KMS-11 (cell line): ENCODE measurements at regions not wholly inside any gene's neighbourhood (a gene's known extent, or its start where the extent isn't known, plus 50 kb on each side); places are given as distances from the start of the nearest gene placed in this dataset.

Source experiments
- H2AFZ ChIP-seq: fragments of 200-600 bp; sonication (generic); 2 replicates; pipeline ENCODE4 v1.6.1; 2016; ENCODE audit warnings: antibody characterized with exemption, mixed run types, low read depth
- H3K27ac ChIP-seq: fragments of 200-600 bp; sonication (generic); 2 replicates; pipeline ENCODE4 v1.6.1; 2016; ENCODE audit warnings: mild to moderate bottlenecking, mixed run types
- H3K27me3 ChIP-seq: fragments of 200-600 bp; sonication (generic); 2 replicates; pipeline ENCODE4 v1.6.1; 2017; ENCODE audit warnings: mild to moderate bottlenecking, low read depth, mixed run types, moderate library complexity; ENCODE audit not compliant: insufficient read depth
- H3K36me3 ChIP-seq: fragments of 200-600 bp; sonication (generic); 2 replicates; pipeline ENCODE4 v1.6.1; 2017; ENCODE audit warnings: mild to moderate bottlenecking, mixed run types; ENCODE audit not compliant: insufficient read depth
- H3K4me1 ChIP-seq: fragments of 200-600 bp; sonication (generic); 2 replicates; pipeline ENCODE4 v1.6.1; 2016; ENCODE audit warnings: mild to moderate bottlenecking, low read depth, mixed run types; ENCODE audit not compliant: poor library complexity, severe bottlenecking
- H3K4me2 ChIP-seq: fragments of 200-600 bp; sonication (generic); 2 replicates; pipeline ENCODE4 v1.7.0; 2016; ENCODE audit warnings: mild to moderate bottlenecking, mixed run types
- H3K4me3 ChIP-seq: fragments of 200-600 bp; sonication (generic); IDR thresholded peaks from 2 replicates; pipeline ENCODE4 v1.6.1; 2017; ENCODE audit warnings: low read depth, low read length, mixed read lengths; ENCODE audit not compliant: insufficient read depth
- H3K79me2 ChIP-seq: fragments of 200-600 bp; sonication (generic); 2 replicates; pipeline ENCODE4 v1.6.1; 2016; ENCODE audit warnings: low read depth, mixed run types; ENCODE audit not compliant: insufficient read depth
- H3K9ac ChIP-seq: fragments of 200-600 bp; sonication (generic); 2 replicates; pipeline ENCODE4 v1.6.1; 2016; ENCODE audit warnings: mild to moderate bottlenecking, mixed run types
- H4K20me1 ChIP-seq: fragments of 200-600 bp; sonication (generic); 2 replicates; pipeline ENCODE4 v1.6.1; 2016; ENCODE audit warnings: mild to moderate bottlenecking, mixed run types; ENCODE audit not compliant: insufficient read depth
- CTCF ChIP-seq: fragments of 200-600 bp; sonication (generic); conservative IDR thresholded peaks from 2 replicates; pipeline ENCODE4 v1.6.1; 2017; ENCODE audit warnings: low read depth, mild to moderate bottlenecking, antibody characterized with exemption, low read length, moderate library complexity, mixed read lengths

GRCh38 chr4:97367878-97368277, 775.4 kb downstream of the STPG2 start:
- Histone ChIP-seq H3K4me2 (no peak overlapping the region), H2AFZ (no peak overlapping the region), H4K20me1 (no peaks in the 10 kb centered on the region), H3K4me1 (no peaks in the 10 kb centered on the region), H3K36me3 (no peaks in the 10 kb centered on the region), H3K79me2 (no peaks in the 10 kb centered on the region), H3K27me3 (no peaks in the 10 kb centered on the region), H3K4me3 (no peak overlapping the region), H3K27ac (no peak overlapping the region), H3K9ac (no peak overlapping the region)
- TF ChIP-seq CTCF, result no peak

DNA sequence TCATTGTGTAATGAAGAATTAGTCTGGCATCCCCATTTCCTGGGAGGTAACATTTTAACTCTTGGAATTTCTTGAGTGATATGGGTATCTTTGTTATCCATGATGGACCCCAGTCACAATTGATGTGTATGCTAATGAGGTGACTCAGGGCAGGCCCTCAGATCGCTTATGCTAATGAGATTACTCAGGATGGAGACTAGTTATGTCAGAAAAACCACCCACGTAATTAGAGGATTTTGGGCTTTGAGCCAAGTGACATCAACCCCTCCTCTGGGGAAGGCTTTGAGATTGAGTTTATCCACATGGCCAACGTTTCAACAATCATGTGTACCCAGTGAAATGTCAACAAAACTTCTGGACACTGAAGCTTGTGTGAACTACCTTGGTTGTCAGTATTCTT, 772.7 kb downstream of the STPG2 start:
- Histone ChIP-seq H3K27ac (no peak overlapping the region), H3K4me3 (no peak overlapping the region), H2AFZ (no peak overlapping the region), H3K4me2 (no peak overlapping the region), H3K4me1 (no peaks in the 10 kb centered on the region), H3K27me3 (no peaks in the 10 kb centered on the region), H4K20me1 (no peaks in the 10 kb centered on the region), H3K79me2 (no peaks in the 10 kb centered on the region), H3K9ac (no peak overlapping the region), H3K36me3 (no peaks in the 10 kb centered on the region)
- TF ChIP-seq CTCF, result no peak

DNA sequence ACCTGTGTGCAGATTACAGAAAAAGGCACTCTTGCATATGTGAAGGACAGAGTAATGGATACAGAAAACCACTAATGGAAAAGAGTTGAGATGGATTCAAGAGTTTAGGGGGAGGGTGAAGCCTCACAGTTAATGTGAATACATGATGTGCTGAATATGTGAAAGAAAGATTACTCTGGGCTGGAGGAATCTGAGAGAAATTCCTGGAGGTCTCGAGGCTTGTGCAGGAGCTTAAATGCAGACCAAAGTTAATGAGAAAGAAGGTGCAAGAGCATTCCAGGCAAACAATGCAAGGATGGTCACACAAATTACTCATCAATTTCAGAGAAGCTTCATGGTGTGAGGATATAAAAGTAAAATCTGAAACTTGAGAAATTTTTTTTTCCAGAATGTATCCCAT, 768.8 kb downstream of the STPG2 start:
- Histone ChIP-seq H3K4me3 (no peak overlapping the region), H4K20me1 (no peaks in the 10 kb centered on the region), H3K36me3 (no peaks in the 10 kb centered on the region), H3K27ac (no peak overlapping the region), H3K4me1 (no peaks in the 10 kb centered on the region), H3K9ac (no peak overlapping the region), H3K27me3 (no peaks in the 10 kb centered on the region), H2AFZ (no peak overlapping the region), H3K4me2 (no peak overlapping the region), H3K79me2 (no peaks in the 10 kb centered on the region)
- no peak for TF ChIP-seq CTCF

DNA sequence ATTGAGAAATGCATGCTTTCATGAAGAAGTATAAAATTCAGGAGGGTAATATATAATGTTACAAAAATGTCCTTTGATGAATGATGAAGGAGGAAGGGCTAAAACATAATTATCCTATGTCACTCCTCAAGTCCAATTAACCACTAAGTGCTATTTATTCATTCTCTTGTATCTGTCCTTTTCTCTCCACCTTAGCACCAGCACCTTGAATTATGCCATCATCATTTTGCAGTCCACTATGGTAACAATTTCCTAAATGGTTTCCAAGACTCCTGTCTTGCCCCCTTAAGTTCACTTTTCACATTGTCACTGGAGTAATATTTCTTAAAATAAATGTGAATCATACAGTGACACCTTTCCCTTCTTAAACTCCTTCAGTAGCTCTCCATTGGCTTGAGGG, 756.3 kb downstream of the STPG2 start:
- no peak for TF ChIP-seq CTCF
- Histone ChIP-seq H3K36me3 (no peaks in the 10 kb centered on the region), H3K4me3 (no peak overlapping the region)

GRCh38 chr4:97394653-97395052, 748.6 kb downstream of the STPG2 start:
- H4K20me1 ChIP-seq, result no peaks in the 10 kb centered on the region
- no peak overlapping the region for H2AFZ ChIP-seq
- no peaks in the 10 kb centered on the region for H3K27me3 ChIP-seq
- no peak overlapping the region for H3K4me2 ChIP-seq
- no peaks in the 10 kb centered on the region for H3K36me3 ChIP-seq
- no peaks in the 10 kb centered on the region for H3K4me1 ChIP-seq
- no peak overlapping the region for H3K4me3 ChIP-seq
- no peak overlapping the region for H3K27ac ChIP-seq
- no peak overlapping the region for H3K9ac ChIP-seq
- TF ChIP-seq CTCF, result no peak
- H3K79me2 ChIP-seq, result no peaks in the 10 kb centered on the region

More for the DNA sequence above, 756.3 kb downstream of the STPG2 start:
- no peak overlapping the region for H2AFZ ChIP-seq
- no peak overlapping the region for H3K9ac ChIP-seq
- H3K79me2 ChIP-seq, result no peaks in the 10 kb centered on the region
- no peak overlapping the region for H3K27ac ChIP-seq
- H3K4me1 ChIP-seq, result no peaks in the 10 kb centered on the region
- H4K20me1 ChIP-seq, result no peaks in the 10 kb centered on the region
- H3K27me3 ChIP-seq, result no peaks in the 10 kb centered on the region
- no peak overlapping the region for H3K4me2 ChIP-seq
